Lung (tissue), 1 donor: ENCODE measurements at regions not wholly inside any gene's neighbourhood (a gene's known extent, or its start where the extent isn't known, plus 50 kb on each side); places are given as distances from the start of the nearest gene placed in this dataset. TPM values are rescaled to one million over a fixed set of nuclear protein-coding genes. Genes with fewer than 3 reads are reported as not detected.

ENCODE experiments used
- small RNA-seq: library from RNA; depleted of rRNA; stranded (forward); fragments of <200 nt; gene quantifications from one replicate; pipeline ENCODE3, GENCODE V24; 2014; ENCODE audit warnings: low replicate concordance

Small RNAs in the stretch of these regions (small RNA-seq; reads per million reads assigned to genes)
- not detected for gene CNN2P11
